ENCODE measurements at regions not wholly inside any gene's neighbourhood (a gene's known extent, or its start where the extent isn't known, plus 50 kb on each side); places are given as distances from the start of the nearest gene placed in this dataset.

- no peak for DNase-seq (ENCODE audit: low read depth in 4 of 4, low spot score in 3 of 4)
Measured at GRCh38 chr20:39822667-39823066, 860.5 kb downstream of the DHX35 start.

DNA sequence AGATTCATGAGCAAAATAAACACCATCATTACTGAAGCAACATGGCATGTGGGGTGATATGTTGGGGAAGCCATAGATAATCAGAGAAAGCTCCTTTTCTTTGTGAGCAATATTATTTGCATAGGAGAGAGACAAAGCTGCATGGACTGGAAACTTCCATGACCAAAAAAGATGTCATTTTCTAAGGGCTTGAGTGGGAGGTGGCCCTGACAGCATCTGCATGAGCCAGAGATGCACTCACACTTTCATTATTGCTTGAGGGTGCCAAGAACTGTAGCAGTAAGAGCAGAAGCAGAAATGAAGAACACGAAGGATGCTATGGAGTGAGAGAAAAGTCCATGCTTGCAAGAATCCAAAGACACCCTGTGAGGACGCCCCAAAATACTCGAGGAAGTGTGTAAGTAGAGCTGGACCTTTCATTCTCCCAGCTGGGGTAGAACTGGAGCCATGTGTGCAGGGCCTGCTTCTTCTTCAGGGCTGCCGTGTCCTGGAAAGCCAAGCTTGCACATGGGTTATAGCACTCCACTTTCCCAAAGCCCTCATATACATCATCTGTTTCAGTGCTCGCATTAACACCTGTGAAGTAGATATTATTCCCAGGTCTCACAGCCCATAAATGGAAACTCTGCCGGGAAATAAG, 851.2 kb downstream of the DHX35 start:
- no peak for DNase-seq (ENCODE audit: low read depth in 4 of 4, low spot score in 3 of 4)

DNA sequence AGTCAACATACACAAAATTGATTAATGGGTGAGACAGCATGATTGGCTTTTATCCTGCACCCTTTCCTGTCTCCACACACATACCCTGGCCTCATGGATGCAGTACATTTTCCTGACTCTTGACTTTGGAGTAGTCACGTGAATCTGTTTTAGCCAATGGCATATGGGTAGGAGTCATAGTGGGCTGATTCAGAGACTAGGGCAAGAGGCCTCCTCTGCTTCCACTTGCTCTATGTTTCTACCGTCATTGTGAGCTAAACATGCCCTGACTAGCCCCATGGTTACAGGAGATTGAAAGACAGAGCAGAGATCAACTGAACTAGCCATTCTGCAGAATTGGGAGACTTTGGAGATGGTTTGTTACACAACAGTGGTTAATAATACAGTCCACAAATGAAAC, 850.0 kb downstream of the DHX35 start:
- DNase-seq (ENCODE audit: low read depth in 4 of 4, low spot score in 3 of 4) = no peak

GRCh38 chr20:39810309-39810708, 848.2 kb downstream of the DHX35 start:
- no peak for DNase-seq (ENCODE audit: low read depth in 4 of 4, low spot score in 3 of 4)

DNA sequence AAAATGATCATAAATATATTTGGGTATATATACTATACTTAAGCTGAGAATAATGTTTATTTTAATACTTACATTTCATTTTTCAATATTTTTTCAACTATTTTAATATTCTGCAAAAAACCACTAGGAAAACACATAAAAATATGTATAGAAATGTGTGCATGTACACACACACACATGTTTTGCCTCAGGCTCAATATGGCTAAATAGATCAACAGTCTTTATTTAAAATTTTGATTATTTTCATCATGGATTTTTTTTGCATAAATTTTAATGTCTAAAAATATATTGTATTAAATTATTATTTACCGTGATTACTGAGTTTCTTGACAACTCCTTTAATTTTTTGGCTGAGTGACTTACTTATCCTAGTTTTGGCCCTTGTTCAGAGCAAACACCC, 846.5 kb downstream of the DHX35 start:
- DNase-seq (ENCODE audit: low read depth in 4 of 4, low spot score in 3 of 4) = no peak

DNA sequence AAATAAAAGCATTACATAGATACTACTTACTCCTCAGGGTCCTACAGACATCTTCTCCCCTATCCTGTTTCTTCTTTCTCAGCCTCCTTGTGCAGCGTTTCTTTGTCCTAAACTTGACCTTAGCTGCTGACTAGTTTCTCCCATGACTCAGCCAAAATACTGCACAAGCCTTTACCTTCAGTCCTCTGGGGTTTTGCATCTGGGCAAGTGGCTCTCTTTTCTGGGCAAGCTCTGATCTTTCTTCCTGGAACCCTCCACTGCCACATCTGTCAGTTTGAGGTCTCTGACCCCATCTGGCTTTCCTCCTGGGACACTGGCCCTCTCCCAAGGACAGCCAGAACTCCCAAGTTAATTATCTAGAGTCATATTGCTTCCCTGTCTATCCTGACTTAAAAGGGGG, 838.4 kb downstream of the DHX35 start:
- no peak for DNase-seq (ENCODE audit: low read depth in 4 of 4, low spot score in 3 of 4)

- no peak for DNase-seq (ENCODE audit: low read depth in 4 of 4, low spot score in 3 of 4)
Measured at GRCh38 chr20:39800111-39800510, 838.0 kb downstream of the DHX35 start.

DNA sequence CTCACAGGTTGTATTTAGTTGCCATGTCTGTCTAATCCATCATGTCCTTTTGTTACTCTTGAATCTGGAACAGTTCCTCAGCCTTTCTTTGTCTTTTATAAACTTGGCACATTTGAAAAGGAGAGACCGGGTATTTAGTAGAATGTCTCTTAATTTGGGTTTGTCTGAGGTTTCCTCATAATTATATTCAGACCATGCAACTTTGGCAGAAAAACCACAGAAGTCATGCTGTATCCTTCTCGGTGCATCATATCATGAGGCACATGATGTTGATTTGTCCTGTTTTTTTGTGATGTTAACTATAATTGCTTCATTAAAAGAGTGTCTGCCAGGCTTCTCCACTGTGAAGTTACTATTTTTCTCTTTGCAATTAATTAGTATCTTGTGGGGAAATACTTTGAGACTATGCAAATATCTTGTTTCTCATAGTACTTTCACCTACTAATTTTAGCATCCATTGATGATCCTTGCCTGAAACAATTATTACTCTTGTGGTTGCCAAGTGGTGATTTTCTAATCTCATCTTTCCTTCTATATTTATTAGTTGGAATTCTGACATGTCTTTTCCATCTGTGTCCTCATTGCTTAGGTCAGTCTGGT, 837.3 kb downstream of the DHX35 start:
- no peak for DNase-seq (ENCODE audit: low read depth in 4 of 4, low spot score in 3 of 4)

- DNase-seq (ENCODE audit: low read depth in 4 of 4, low spot score in 3 of 4) = no peak
Measured at GRCh38 chr20:39795401-39796272, 833.5 kb downstream of the DHX35 start.

DNA sequence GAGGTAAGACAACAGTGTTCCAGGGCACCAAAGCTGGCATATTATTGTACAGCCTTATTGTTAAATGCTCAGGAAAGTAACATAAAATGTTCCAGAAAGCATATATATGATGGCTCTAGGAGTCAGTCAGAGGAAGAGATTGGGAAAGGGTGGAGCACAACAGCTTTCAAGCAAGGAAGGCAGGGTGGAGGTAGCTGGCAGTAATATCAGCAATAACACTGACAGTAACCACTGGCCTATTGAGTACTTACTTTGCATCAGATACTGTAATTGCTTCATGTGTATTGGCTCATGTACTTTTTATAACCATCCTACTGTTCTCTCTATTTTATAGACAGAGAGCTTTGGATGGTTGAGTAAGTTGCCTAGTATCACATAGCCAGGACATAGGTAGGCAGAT, 830.2 kb downstream of the DHX35 start:
- no peak for DNase-seq (ENCODE audit: low read depth in 4 of 4, low spot score in 3 of 4)

DNA sequence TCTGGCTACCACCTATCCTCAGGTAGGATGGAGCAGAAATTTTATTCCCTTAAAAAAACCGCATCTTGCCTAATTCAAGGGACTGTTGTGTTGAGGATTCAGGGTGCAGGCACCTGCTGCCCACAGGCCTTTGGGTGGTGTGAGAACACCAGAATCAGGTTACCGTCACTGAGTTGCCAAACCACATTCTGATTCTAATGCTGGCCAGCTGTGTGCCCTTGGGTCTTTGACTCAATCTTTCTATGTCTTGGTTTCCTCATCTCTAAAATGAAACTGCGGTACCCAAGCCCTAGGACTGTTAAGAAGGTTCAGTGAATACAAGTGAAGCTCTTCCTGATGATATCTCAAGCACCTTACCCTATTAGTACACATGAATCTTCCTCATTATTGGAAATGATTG, 827.3 kb downstream of the DHX35 start:
- DNase-seq (ENCODE audit: low read depth in 4 of 4, low spot score in 3 of 4) = no peak

GRCh38 chr20:39785252-39785917, 823.2 kb downstream of the DHX35 start:
- DNase-seq (ENCODE audit: low read depth in 4 of 4, low spot score in 3 of 4) = no peak

GRCh38 chr20:39784693-39785092, 822.5 kb downstream of the DHX35 start:
- DNase-seq (ENCODE audit: low read depth in 4 of 4, low spot score in 3 of 4) = no peak

GRCh38 chr20:39778847-39779604, 816.9 kb downstream of the DHX35 start:
- DNase-seq (ENCODE audit: low read depth in 4 of 4, low spot score in 3 of 4) = no peak

- no peak for DNase-seq (ENCODE audit: low read depth in 4 of 4, low spot score in 3 of 4)
Measured at GRCh38 chr20:39778431-39778830, 816.3 kb downstream of the DHX35 start.

GRCh38 chr20:39777610-39778009, 815.5 kb downstream of the DHX35 start:
- no peak for DNase-seq (ENCODE audit: low read depth in 4 of 4, low spot score in 3 of 4)

GRCh38 chr20:39775110-39775509, 813.0 kb downstream of the DHX35 start:
- DNase-seq (ENCODE audit: low read depth in 4 of 4, low spot score in 3 of 4) = no peak

DNA sequence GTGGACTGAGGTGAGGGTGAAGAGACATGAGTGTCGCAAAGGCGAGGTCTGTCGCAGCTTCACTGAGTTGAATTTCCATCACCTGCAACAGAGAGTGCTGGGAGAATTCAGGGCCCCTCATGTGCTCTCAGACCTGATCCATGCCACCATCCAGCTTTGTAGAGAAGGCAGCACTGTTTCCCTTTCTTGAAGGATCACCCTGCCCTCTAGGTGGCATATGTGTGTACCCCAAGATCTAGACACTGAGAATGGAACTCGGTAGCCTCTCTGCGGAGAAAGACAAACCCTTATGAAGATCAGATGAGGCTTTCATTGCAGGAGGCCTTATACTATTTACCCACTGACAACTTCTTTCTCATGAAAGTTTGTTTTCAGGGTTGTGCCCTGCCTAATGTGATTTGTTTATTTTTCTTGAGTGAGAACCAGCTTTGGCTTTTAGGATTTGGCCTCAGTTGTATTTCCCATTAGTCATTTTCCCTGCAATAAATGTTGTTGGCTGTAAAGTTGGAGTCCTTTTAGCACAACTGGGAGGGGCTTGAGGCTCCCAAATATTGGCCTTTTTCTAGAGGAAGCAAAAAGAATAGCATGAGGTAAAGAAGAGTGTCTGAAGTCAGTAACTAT, 811.3 kb downstream of the DHX35 start:
- no peak for DNase-seq (ENCODE audit: low read depth in 4 of 4, low spot score in 3 of 4)

DNA sequence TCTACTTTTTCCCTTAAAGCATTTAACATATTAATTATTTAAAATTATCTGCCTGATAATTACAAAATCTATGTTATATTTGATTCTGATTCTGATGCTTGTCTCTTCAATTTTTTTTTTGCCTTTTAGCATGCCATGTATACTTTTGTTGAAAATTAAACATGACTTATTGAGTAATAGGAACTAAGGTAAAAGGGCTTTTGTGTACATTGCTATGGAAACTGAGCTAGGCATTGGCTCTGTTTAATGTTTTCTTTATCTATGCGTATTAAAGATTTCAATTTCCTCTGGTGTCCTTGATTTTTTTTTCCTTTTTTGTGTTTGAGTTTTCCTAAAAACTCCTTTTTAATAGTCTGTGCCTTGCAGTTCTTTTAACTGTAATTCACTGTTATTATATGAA, 805.2 kb downstream of the DHX35 start:
- no peak for DNase-seq (ENCODE audit: low read depth in 4 of 4, low spot score in 3 of 4)

DNA sequence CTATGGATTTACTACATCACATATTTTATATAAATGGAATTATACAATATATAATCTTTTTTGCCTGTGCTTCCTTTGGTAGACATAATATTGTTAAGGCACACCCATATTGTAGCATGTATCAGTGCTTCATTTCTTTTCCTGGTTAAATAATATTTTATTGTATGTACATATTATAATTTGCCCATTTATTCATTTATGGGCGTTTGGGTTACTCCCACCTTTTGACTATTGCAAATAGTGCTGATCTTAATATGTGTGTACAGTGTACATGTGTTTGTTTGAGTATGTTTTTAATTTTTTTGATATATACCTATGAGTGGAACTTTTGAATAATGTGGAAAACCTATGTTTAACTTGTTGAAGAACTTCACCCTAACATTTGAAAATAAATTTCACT, 804.2 kb downstream of the DHX35 start:
- no peak for DNase-seq (ENCODE audit: low read depth in 4 of 4, low spot score in 3 of 4)
